Fibroblast of peridontal ligament (primary cell): ENCODE measurements at regions not wholly inside any gene's neighbourhood (a gene's known extent, or its start where the extent isn't known, plus 50 kb on each side); places are given as distances from the start of the nearest gene placed in this dataset.
"Not testable (repeated sequence)": the region's sequence is repeated elsewhere in the genome, so short reads cannot be mapped to it uniquely, and the experiment has no call there.

ENCODE experiments used
- DNase-seq: peaks from one replicate; pipeline ENCODE4 v3.0.0-alpha.2; 2010; ENCODE audit errors: extremely low read depth

- DNase-seq = no peak
Measured at GRCh38 chr1:88530246-88530645, 153.8 kb upstream of the PKN2 start.

- no peak for DNase-seq
Measured at GRCh38 chr1:88537787-88538186, 146.3 kb upstream of the PKN2 start.

GRCh38 chr1:88538222-88538899 is 145.7 kb upstream of the PKN2 start:
- DNase-seq = no peak

GRCh38 chr1:88540255-88540654 is 143.8 kb upstream of the PKN2 start:
- no peak for DNase-seq

GRCh38 chr1:88541596-88541995 is 142.5 kb upstream of the PKN2 start:
- no peak for DNase-seq

- DNase-seq = no peak
Measured at GRCh38 chr1:88544195-88544594, 139.9 kb upstream of the PKN2 start.

GRCh38 chr1:88549536-88549935 is 134.5 kb upstream of the PKN2 start:
- DNase-seq = peak; percentile 22

- DNase-seq = no peak
Measured at GRCh38 chr1:88552226-88552625, 131.8 kb upstream of the PKN2 start.

GRCh38 chr1:88557014-88557413 is 127.1 kb upstream of the PKN2 start:
- DNase-seq = no peak

- no peak for DNase-seq
Measured at GRCh38 chr1:88560621-88561020, 123.5 kb upstream of the PKN2 start.

GRCh38 chr1:88562991-88563390 is 121.1 kb upstream of the PKN2 start:
- no peak for DNase-seq

GRCh38 chr1:88566615-88567387 is 117.3 kb upstream of the PKN2 start:
- no peak for DNase-seq

- DNase-seq = no peak
Measured at GRCh38 chr1:88571506-88571905, 112.6 kb upstream of the PKN2 start.

- no peak for DNase-seq
Measured at GRCh38 chr1:88579598-88579997, 104.5 kb upstream of the PKN2 start.

- DNase-seq = no peak
Measured at GRCh38 chr1:88581703-88582102, 102.4 kb upstream of the PKN2 start.

GRCh38 chr1:88593358-88593757 is 90.7 kb upstream of the PKN2 start:
- no peak for DNase-seq

GRCh38 chr1:88595355-88596002 is 88.6 kb upstream of the PKN2 start:
- peak; percentile 70 for DNase-seq

GRCh38 chr1:88597973-88598372 is 86.1 kb upstream of the PKN2 start:
- DNase-seq = not testable (repeated sequence)

GRCh38 chr1:88608139-88608943 is 75.7 kb upstream of the PKN2 start:
- peak; percentile 52 for DNase-seq

GRCh38 chr1:88609051-88609450 is 75.0 kb upstream of the PKN2 start:
- DNase-seq = no peak

- DNase-seq = no peak
Measured at GRCh38 chr1:88610687-88611086, 73.4 kb upstream of the PKN2 start.

- DNase-seq = no peak
Measured at GRCh38 chr1:88612292-88612691, 71.8 kb upstream of the PKN2 start.
